A549 (cell line): ENCODE measurements at regions not wholly inside any gene's neighbourhood (a gene's known extent, or its start where the extent isn't known, plus 50 kb on each side); places are given as distances from the start of the nearest gene placed in this dataset.
"Not testable (repeated sequence)": the region's sequence is repeated elsewhere in the genome, so short reads cannot be mapped to it uniquely, and the experiment has no call there.

Source experiments
- CEBPB ChIP-seq, 2 experiments: fragments of >200 bp in 1 of 2; sonication (Bioruptor Twin) in 1 of 2; formaldehyde crosslinking in 1 of 2; IDR thresholded peaks; 2 replicates each; pipeline ENCODE4 v1.6.1; 2012 to 2016
- CHD2 ChIP-seq: fragments of 150-350 bp; IDR thresholded peaks from 2 replicates; pipeline ENCODE4 v1.6.1; 2014; ENCODE audit warnings: low read length; ENCODE audit not compliant: partially characterized antibody
- CTCF ChIP-seq: fragments of >200 bp; sonication (Bioruptor Twin); formaldehyde crosslinking; IDR thresholded peaks from 3 replicates; pipeline ENCODE4 v1.5.1; 2016
- FOXS1 ChIP-seq: fragments of 250-450 bp; sonication (Bioruptor Pico); IDR thresholded peaks from 2 replicates; pipeline ENCODE4 v1.5.0; 2020; ENCODE audit warnings: mild to moderate bottlenecking, moderate library complexity
- GATA3 ChIP-seq: IDR thresholded peaks from 2 replicates; pipeline ENCODE4 v1.6.1; 2012; ENCODE audit warnings: borderline replicate concordance
- JUNB ChIP-seq: fragments of >200 bp; sonication (Bioruptor Twin); formaldehyde crosslinking; IDR thresholded peaks from 2 replicates; pipeline ENCODE4 v1.6.1; 2016
- MAFK ChIP-seq: fragments of 450-650 bp; IDR thresholded peaks from 2 replicates; pipeline ENCODE4 v1.6.1; 2014; ENCODE audit not compliant: partially characterized antibody
- PHF8 ChIP-seq: fragments of 200-600 bp; sonication (generic); IDR thresholded peaks from 2 replicates; pipeline ENCODE4 v1.6.1; 2016; ENCODE audit warnings: low read depth, mild to moderate bottlenecking, antibody characterized with exemption, moderate library complexity, borderline replicate concordance
- POLR2A ChIP-seq: IDR thresholded peaks from 2 replicates; pipeline ENCODE4 v1.6.1; 2012; ENCODE audit warnings: mild to moderate bottlenecking, low read length
- ZC3H11A ChIP-seq: fragments of 450-650 bp; IDR thresholded peaks from 2 replicates; pipeline ENCODE4 v1.6.1; 2014; ENCODE audit warnings: antibody characterized with exemption, mild to moderate bottlenecking
- ZFP36 ChIP-seq: fragments of 450-650 bp; IDR thresholded peaks from 2 replicates; pipeline ENCODE4 v1.6.1; 2014; ENCODE audit warnings: borderline replicate concordance; ENCODE audit not compliant: partially characterized antibody
- ZSCAN20 ChIP-seq: fragments of 250-450 bp; sonication (Bioruptor Pico); IDR thresholded peaks from 2 replicates; pipeline ENCODE4 v1.8.0; 2022; ENCODE audit warnings: mild to moderate bottlenecking, moderate library complexity
- TF ChIP-seq, protein P1 (sequence below): fragments of 200-600 bp; sonication (generic); IDR thresholded peaks from 2 replicates; pipeline ENCODE4 v1.6.1; 2016; ENCODE audit warnings: antibody characterized with exemption, mild to moderate bottlenecking, moderate library complexity

DNA sequence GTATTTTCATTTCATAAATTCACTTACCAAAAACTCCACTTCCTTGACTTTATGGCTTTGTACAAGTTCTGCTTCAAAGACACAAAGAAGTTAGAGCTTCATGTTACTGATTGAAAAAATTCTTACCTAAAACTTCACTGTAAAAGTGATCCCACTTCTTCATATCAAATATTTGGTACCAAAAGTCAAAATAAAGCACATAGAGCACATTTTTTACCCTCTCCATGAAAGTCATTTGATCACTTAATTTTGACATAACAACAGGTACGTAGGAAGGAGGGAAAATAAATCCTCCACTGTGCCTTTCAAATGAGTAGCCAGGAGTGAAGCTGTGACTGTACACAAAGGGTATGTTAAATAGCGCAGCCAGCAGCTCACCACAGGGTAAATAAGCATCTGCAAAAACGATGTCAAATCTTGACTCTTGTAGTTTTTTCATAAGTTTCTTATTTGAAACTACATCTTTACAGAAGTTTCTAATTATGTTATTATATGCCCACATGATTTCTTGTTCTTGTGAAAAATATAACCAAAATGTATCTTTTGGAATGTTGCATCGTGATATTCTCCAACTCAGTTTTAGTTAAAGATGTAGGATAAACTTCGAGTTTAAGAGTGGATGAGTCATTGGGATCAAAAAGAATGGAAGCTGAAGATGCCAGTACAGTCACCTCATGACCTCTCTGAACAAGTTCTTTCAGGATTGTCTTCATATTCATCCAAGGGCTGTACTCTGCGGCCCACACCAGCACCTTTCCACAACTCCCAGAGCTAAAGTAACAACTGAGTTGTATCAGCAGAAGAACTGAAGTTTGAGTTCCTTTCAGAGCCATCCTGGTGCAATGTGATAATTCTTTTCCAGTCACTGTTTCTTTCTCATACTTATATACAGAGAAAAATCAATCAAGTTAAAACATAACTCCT, 68.2 kb upstream of the UGT2A3 start:
- not testable (repeated sequence) for TF ChIP-seq MAFK; ZC3H11A; CTCF; PHF8; POLR2A; ZSCAN20 (CRISPR knock-in tag); JUNB; ZFP36; FOXS1 (CRISPR knock-in tag); GATA3; CEBPB (IDR thresholded peaks at IDR 0.05); CHD2
- TF ChIP-seq, protein P1, sequence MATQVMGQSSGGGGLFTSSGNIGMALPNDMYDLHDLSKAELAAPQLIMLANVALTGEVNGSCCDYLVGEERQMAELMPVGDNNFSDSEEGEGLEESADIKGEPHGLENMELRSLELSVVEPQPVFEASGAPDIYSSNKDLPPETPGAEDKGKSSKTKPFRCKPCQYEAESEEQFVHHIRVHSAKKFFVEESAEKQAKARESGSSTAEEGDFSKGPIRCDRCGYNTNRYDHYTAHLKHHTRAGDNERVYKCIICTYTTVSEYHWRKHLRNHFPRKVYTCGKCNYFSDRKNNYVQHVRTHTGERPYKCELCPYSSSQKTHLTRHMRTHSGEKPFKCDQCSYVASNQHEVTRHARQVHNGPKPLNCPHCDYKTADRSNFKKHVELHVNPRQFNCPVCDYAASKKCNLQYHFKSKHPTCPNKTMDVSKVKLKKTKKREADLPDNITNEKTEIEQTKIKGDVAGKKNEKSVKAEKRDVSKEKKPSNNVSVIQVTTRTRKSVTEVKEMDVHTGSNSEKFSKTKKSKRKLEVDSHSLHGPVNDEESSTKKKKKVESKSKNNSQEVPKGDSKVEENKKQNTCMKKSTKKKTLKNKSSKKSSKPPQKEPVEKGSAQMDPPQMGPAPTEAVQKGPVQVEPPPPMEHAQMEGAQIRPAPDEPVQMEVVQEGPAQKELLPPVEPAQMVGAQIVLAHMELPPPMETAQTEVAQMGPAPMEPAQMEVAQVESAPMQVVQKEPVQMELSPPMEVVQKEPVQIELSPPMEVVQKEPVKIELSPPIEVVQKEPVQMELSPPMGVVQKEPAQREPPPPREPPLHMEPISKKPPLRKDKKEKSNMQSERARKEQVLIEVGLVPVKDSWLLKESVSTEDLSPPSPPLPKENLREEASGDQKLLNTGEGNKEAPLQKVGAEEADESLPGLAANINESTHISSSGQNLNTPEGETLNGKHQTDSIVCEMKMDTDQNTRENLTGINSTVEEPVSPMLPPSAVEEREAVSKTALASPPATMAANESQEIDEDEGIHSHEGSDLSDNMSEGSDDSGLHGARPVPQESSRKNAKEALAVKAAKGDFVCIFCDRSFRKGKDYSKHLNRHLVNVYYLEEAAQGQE, result not testable (repeated sequence)
